ENCODE measurements at regions not wholly inside any gene's neighbourhood (a gene's known extent, or its start where the extent isn't known, plus 50 kb on each side); places are given as distances from the start of the nearest gene placed in this dataset.

DNA sequence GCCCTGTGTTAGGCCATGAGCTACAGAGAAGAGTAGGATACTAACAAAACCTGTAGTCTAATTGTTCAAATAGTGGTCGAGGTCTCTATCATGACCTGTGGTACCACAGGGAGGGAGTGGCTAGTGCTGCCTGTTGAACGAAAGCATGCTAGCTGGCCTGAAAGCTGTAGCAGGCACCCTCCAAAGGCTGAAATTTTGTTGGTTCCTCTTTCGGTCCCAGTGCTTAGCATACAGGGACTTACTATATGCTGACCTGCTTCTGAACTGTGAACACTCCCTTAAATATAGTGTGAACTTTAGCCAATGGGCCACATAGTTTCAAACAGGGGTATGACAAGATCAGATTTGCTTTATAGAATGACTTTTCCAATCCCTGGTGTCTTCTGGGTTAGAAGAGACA, 113.4 kb downstream of the PJA1 start:
- H3K27ac ChIP-seq (replicated peaks): no peak overlapping the region
- no peak for DNase-seq (ENCODE audit: low read depth in 1 of 2, low spot score in 1 of 2)
- no peak overlapping the region for H3K4me3 ChIP-seq (replicated peaks; ENCODE audit: insufficient read depth, low read length)
- no peaks in the 10 kb centered on the region for H3K27me3 ChIP-seq (ENCODE audit: insufficient read depth, poor library complexity, severe bottlenecking)
- TF ChIP-seq, protein P1, sequence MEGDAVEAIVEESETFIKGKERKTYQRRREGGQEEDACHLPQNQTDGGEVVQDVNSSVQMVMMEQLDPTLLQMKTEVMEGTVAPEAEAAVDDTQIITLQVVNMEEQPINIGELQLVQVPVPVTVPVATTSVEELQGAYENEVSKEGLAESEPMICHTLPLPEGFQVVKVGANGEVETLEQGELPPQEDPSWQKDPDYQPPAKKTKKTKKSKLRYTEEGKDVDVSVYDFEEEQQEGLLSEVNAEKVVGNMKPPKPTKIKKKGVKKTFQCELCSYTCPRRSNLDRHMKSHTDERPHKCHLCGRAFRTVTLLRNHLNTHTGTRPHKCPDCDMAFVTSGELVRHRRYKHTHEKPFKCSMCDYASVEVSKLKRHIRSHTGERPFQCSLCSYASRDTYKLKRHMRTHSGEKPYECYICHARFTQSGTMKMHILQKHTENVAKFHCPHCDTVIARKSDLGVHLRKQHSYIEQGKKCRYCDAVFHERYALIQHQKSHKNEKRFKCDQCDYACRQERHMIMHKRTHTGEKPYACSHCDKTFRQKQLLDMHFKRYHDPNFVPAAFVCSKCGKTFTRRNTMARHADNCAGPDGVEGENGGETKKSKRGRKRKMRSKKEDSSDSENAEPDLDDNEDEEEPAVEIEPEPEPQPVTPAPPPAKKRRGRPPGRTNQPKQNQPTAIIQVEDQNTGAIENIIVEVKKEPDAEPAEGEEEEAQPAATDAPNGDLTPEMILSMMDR (IDR thresholded peaks at IDR 0.05; ENCODE audit: insufficient read depth, low read length): no peak
- TF ChIP-seq SPI1 (IDR thresholded peaks at IDR 0.05; ENCODE audit: borderline replicate concordance, low read depth) (no peak), GABPA (IDR thresholded peaks at IDR 0.05; ENCODE audit: low read depth) (no peak), POLR2AphosphoS5 (IDR thresholded peaks at IDR 0.05; ENCODE audit: low read depth) (no peak)
- TF ChIP-seq, protein P2, sequence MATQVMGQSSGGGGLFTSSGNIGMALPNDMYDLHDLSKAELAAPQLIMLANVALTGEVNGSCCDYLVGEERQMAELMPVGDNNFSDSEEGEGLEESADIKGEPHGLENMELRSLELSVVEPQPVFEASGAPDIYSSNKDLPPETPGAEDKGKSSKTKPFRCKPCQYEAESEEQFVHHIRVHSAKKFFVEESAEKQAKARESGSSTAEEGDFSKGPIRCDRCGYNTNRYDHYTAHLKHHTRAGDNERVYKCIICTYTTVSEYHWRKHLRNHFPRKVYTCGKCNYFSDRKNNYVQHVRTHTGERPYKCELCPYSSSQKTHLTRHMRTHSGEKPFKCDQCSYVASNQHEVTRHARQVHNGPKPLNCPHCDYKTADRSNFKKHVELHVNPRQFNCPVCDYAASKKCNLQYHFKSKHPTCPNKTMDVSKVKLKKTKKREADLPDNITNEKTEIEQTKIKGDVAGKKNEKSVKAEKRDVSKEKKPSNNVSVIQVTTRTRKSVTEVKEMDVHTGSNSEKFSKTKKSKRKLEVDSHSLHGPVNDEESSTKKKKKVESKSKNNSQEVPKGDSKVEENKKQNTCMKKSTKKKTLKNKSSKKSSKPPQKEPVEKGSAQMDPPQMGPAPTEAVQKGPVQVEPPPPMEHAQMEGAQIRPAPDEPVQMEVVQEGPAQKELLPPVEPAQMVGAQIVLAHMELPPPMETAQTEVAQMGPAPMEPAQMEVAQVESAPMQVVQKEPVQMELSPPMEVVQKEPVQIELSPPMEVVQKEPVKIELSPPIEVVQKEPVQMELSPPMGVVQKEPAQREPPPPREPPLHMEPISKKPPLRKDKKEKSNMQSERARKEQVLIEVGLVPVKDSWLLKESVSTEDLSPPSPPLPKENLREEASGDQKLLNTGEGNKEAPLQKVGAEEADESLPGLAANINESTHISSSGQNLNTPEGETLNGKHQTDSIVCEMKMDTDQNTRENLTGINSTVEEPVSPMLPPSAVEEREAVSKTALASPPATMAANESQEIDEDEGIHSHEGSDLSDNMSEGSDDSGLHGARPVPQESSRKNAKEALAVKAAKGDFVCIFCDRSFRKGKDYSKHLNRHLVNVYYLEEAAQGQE (IDR thresholded peaks at IDR 0.05; ENCODE audit: insufficient replicate concordance, low read depth): no peak

DNA sequence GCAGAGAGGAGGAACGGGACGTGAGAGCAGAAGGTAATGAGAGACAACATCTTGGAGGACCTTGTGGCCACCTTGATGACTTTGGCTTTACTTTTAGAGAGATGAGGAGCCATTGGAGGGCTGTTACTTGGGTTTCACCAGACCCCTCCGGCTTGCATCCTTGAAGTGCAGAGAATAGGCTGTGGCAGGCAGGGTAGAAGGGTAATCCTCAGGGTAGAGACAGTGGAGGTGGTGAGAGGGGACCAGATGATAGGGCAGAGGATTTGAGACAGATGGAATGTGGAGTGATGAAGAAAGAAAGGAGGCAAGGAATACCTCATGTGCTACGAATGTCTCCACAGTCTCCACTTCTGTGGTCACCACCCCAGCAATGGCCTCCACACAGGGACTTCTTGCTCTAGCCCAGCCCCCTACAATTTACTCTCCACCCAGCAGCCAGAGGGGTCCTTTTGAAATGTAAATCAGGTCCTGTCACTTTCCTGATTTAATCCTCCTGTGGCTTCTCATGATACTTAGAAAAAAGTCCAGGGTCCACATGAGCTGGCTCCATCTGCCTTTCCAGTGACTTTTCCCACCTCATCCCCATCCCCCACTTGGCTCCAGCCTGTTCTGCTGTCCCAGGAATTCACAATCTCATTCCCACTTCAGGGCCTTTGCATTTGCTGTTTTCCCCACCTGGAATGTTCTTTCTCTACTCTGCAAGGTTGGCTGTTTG, 115.0 kb downstream of the PJA1 start:
- DNase-seq (ENCODE audit: low read depth in 1 of 2, low spot score in 1 of 2): no peak
- H3K27ac ChIP-seq (replicated peaks): no peak overlapping the region

DNA sequence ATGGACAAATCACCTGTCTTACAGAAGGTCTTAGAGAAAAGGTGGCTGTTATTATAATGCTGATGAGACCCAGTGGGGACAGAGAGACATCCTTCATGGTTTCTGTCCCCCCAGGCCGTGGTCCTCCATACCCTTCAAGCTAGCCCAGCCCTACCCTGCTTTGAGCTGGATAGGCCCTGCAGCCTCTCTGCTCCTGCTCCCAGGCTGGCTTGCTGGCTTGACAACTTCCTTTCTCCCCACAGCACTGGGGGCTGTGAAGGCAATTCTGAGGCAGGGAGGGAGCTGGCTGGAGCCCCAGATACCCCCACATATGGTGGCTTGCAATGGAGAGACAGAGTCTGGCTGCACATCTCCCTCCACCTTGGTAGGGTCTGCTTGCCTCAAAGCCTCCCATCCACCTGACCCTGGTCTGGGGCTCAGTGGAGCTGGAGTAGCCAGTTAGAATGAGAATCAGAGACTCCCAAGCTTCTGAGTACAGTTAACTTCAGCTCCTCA, 118.2 kb downstream of the PJA1 start:
- H3K27ac ChIP-seq (replicated peaks): no peak overlapping the region
- TF ChIP-seq, protein P1 (IDR thresholded peaks at IDR 0.05; ENCODE audit: insufficient read depth, low read length): no peak
- TF ChIP-seq GABPA (IDR thresholded peaks at IDR 0.05; ENCODE audit: low read depth) (no peak), POLR2AphosphoS5 (IDR thresholded peaks at IDR 0.05; ENCODE audit: low read depth) (no peak), SPI1 (IDR thresholded peaks at IDR 0.05; ENCODE audit: borderline replicate concordance, low read depth) (no peak)
- TF ChIP-seq, protein P2 (IDR thresholded peaks at IDR 0.05; ENCODE audit: insufficient replicate concordance, low read depth): no peak
- H3K4me3 ChIP-seq (replicated peaks; ENCODE audit: insufficient read depth, low read length): no peak overlapping the region
- H3K27me3 ChIP-seq (ENCODE audit: insufficient read depth, poor library complexity, severe bottlenecking): no peaks in the 10 kb centered on the region
- DNase-seq (ENCODE audit: low read depth in 1 of 2, low spot score in 1 of 2): no peak

More for the DNA sequence above, 115.0 kb downstream of the PJA1 start:
- Histone ChIP-seq H3K27me3 (ENCODE audit: insufficient read depth, poor library complexity, severe bottlenecking) (no peaks in the 10 kb centered on the region), H3K4me3 (replicated peaks; ENCODE audit: insufficient read depth, low read length) (no peak overlapping the region)
- TF ChIP-seq POLR2AphosphoS5 (IDR thresholded peaks at IDR 0.05; ENCODE audit: low read depth): no peak

DNA sequence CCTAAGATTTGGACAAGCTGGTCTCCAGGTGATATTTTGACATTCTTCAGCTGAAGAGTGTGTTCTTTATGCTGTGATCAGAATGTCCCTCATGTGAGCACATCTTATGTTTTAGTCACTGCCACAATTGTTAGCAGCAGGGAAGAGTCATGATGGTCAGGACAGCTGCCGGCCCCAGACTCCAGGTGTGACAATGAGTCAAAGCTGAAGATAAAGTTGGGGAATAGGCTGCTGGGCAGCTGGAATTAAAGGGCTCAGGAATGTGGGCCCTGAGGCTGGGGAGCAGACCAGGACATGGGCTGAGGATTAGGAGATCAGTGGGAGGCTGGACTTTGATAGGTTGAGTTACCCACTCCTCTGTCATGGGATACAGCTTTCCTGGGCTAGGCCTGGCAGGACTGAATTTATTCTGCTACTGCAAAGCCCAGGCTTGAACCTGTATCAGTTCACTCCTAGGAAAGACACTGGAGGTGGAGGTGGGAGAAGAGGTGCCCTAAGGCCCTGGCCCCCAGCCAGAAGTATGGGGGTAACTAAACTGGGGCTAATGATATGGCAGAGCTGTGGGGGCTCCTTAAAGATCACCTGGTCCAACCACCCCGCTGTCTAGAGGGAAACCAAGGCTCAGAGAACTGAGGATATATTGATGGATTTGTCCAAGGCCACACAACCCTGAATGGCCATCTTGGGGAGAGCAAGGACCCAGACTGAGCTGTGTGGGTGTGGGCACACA, 119.5 kb downstream of the PJA1 start:
- TF ChIP-seq SPI1 (IDR thresholded peaks at IDR 0.05; ENCODE audit: borderline replicate concordance, low read depth): no peak
- TF ChIP-seq POLR2AphosphoS5 (IDR thresholded peaks at IDR 0.05; ENCODE audit: low read depth): no peak
- TF ChIP-seq, protein P1 (IDR thresholded peaks at IDR 0.05; ENCODE audit: insufficient read depth, low read length): no peak
- TF ChIP-seq, protein P2 (IDR thresholded peaks at IDR 0.05; ENCODE audit: insufficient replicate concordance, low read depth): no peak
- TF ChIP-seq GABPA (IDR thresholded peaks at IDR 0.05; ENCODE audit: low read depth): no peak
- no peak for DNase-seq (ENCODE audit: low read depth in 1 of 2, low spot score in 1 of 2)
- Histone ChIP-seq H3K27me3 (ENCODE audit: insufficient read depth, poor library complexity, severe bottlenecking) (no peaks in the 10 kb centered on the region), H3K4me3 (replicated peaks; ENCODE audit: insufficient read depth, low read length) (no peak overlapping the region), H3K27ac (replicated peaks) (no peak overlapping the region)

All from HL-60 (cell line).